Activated naive CD4-positive, alpha-beta T cell treated with anti-CD3 and anti-CD28 coated beads, Interleukin-2, amount 50 U/mL, for 24 hours (primary cell): ENCODE measurements at regions not wholly inside any gene's neighbourhood (a gene's known extent, or its start where the extent isn't known, plus 50 kb on each side); places are given as distances from the start of the nearest gene placed in this dataset.
"Not testable (repeated sequence)": the region's sequence is repeated elsewhere in the genome, so short reads cannot be mapped to it uniquely, and the experiment has no call there.

Source experiments
- H3K27ac Mint-ChIP-seq: one replicate; pipeline ENCODE4 v1.8.0; 2021; ENCODE audit warnings: mild to moderate bottlenecking, mixed read lengths
- H3K27me3 Mint-ChIP-seq: one replicate; pipeline ENCODE4 v1.8.0; 2021; ENCODE audit warnings: mixed read lengths
- H3K36me3 Mint-ChIP-seq: one replicate; pipeline ENCODE4 v1.8.0; 2021; ENCODE audit warnings: mixed read lengths
- H3K4me1 Mint-ChIP-seq: one replicate; pipeline ENCODE4 v1.8.0; 2021; ENCODE audit warnings: mixed read lengths
- H3K4me3 Mint-ChIP-seq: one replicate; pipeline ENCODE4 v1.8.0; 2021; ENCODE audit warnings: mild to moderate bottlenecking, mixed read lengths
- H3K9me3 Mint-ChIP-seq: one replicate; pipeline ENCODE4 v1.8.0; 2021; ENCODE audit warnings: mixed read lengths

GRCh38 chr6:157727629-157728182 lies 95.3 kb upstream of the SNX9 start:
- H3K4me1 Mint-ChIP-seq = no peaks in the 10 kb centered on the region
- peaks cover 15% of the 10 kb centered on the region for H3K9me3 Mint-ChIP-seq
- no peak overlapping the region for H3K4me3 Mint-ChIP-seq
- peaks cover 6% of the 10 kb centered on the region for H3K36me3 Mint-ChIP-seq
- H3K27ac Mint-ChIP-seq = no peak overlapping the region
- H3K27me3 Mint-ChIP-seq = no peaks in the 10 kb centered on the region

GRCh38 chr6:157728183-157728881 lies 94.7 kb upstream of the SNX9 start:
- peaks cover 6% of the 10 kb centered on the region for H3K36me3 Mint-ChIP-seq
- no peaks in the 10 kb centered on the region for H3K27me3 Mint-ChIP-seq
- peak overlapping the region; percentile 20 for H3K27ac Mint-ChIP-seq
- no peaks in the 10 kb centered on the region for H3K4me1 Mint-ChIP-seq
- H3K9me3 Mint-ChIP-seq = peaks cover 15% of the 10 kb centered on the region
- H3K4me3 Mint-ChIP-seq = no peak overlapping the region

- H3K27ac Mint-ChIP-seq = no peak overlapping the region
- H3K4me1 Mint-ChIP-seq = no peaks in the 10 kb centered on the region
- H3K36me3 Mint-ChIP-seq = peaks cover under 1% of the 10 kb centered on the region
- H3K4me3 Mint-ChIP-seq = no peak overlapping the region
- peaks cover 2% of the 10 kb centered on the region for H3K9me3 Mint-ChIP-seq
- no peaks in the 10 kb centered on the region for H3K27me3 Mint-ChIP-seq
Measured at GRCh38 chr6:157731221-157731620, 91.8 kb upstream of the SNX9 start.

GRCh38 chr6:157732007-157732406 lies 91.0 kb upstream of the SNX9 start:
- H3K4me3 Mint-ChIP-seq = no peak overlapping the region
- no peaks in the 10 kb centered on the region for H3K9me3 Mint-ChIP-seq
- peak overlapping the region; percentile 26 for H3K27ac Mint-ChIP-seq
- no peaks in the 10 kb centered on the region for H3K27me3 Mint-ChIP-seq
- H3K36me3 Mint-ChIP-seq = no peaks in the 10 kb centered on the region
- no peaks in the 10 kb centered on the region for H3K4me1 Mint-ChIP-seq

GRCh38 chr6:157732416-157733161 lies 90.5 kb upstream of the SNX9 start:
- no peaks in the 10 kb centered on the region for H3K27me3 Mint-ChIP-seq
- H3K9me3 Mint-ChIP-seq = no peaks in the 10 kb centered on the region
- no peak overlapping the region for H3K4me3 Mint-ChIP-seq
- no peak overlapping the region for H3K27ac Mint-ChIP-seq
- H3K4me1 Mint-ChIP-seq = no peaks in the 10 kb centered on the region
- H3K36me3 Mint-ChIP-seq = no peaks in the 10 kb centered on the region

- not testable (repeated sequence) for H3K4me3 Mint-ChIP-seq, H3K36me3 Mint-ChIP-seq, H3K9me3 Mint-ChIP-seq, H3K27ac Mint-ChIP-seq, H3K27me3 Mint-ChIP-seq, H3K4me1 Mint-ChIP-seq
Measured at GRCh38 chr6:157736555-157736954, 86.5 kb upstream of the SNX9 start.

GRCh38 chr6:157741321-157741947 lies 81.6 kb upstream of the SNX9 start:
- no peaks in the 10 kb centered on the region for H3K36me3 Mint-ChIP-seq
- H3K4me3 Mint-ChIP-seq = no peak overlapping the region
- no peaks in the 10 kb centered on the region for H3K9me3 Mint-ChIP-seq
- H3K27ac Mint-ChIP-seq = no peak overlapping the region
- H3K4me1 Mint-ChIP-seq = peaks cover 2% of the 10 kb centered on the region
- H3K27me3 Mint-ChIP-seq = no peaks in the 10 kb centered on the region

GRCh38 chr6:157741948-157742556 lies 81.0 kb upstream of the SNX9 start:
- Mint-ChIP-seq H3K36me3 (no peaks in the 10 kb centered on the region), H3K27ac (no peak overlapping the region), H3K9me3 (no peaks in the 10 kb centered on the region), H3K4me1 (peaks cover 7% of the 10 kb centered on the region), H3K4me3 (no peak overlapping the region), H3K27me3 (no peaks in the 10 kb centered on the region)

GRCh38 chr6:157744102-157744601 lies 78.9 kb upstream of the SNX9 start:
- Mint-ChIP-seq H3K4me1 (peaks cover 21% of the 10 kb centered on the region), H3K36me3 (no peaks in the 10 kb centered on the region), H3K9me3 (no peaks in the 10 kb centered on the region), H3K27me3 (no peaks in the 10 kb centered on the region), H3K27ac (peak overlapping the region; percentile 59), H3K4me3 (no peak overlapping the region)

GRCh38 chr6:157746897-157747296 lies 76.1 kb upstream of the SNX9 start:
- peaks cover 2% of the 10 kb centered on the region for H3K36me3 Mint-ChIP-seq
- no peak overlapping the region for H3K4me3 Mint-ChIP-seq
- H3K27ac Mint-ChIP-seq = peak overlapping the region; percentile 53
- H3K4me1 Mint-ChIP-seq = peaks cover 48% of the 10 kb centered on the region
- no peaks in the 10 kb centered on the region for H3K27me3 Mint-ChIP-seq
- peaks cover 5% of the 10 kb centered on the region for H3K9me3 Mint-ChIP-seq

- H3K27me3 Mint-ChIP-seq = no peaks in the 10 kb centered on the region
Measured at GRCh38 chr6:157747370-157747769, 75.7 kb upstream of the SNX9 start.

GRCh38 chr6:157748839-157749571 lies 74.0 kb upstream of the SNX9 start:
- Mint-ChIP-seq H3K27me3 (no peaks in the 10 kb centered on the region), H3K4me3 (peak overlapping the region; percentile 64)

More at GRCh38 chr6:157747370-157747769, 75.7 kb upstream of the SNX9 start:
- Mint-ChIP-seq H3K27ac (peak overlapping the region; percentile 53), H3K36me3 (peaks cover 2% of the 10 kb centered on the region), H3K4me1 (peaks cover 53% of the 10 kb centered on the region), H3K4me3 (no peak overlapping the region), H3K9me3 (peaks cover 5% of the 10 kb centered on the region)

GRCh38 chr6:157750973-157751372 lies 72.1 kb upstream of the SNX9 start:
- H3K9me3 Mint-ChIP-seq, H3K36me3 Mint-ChIP-seq, H3K27me3 Mint-ChIP-seq: not testable (repeated sequence)
- Mint-ChIP-seq H3K4me1 (peaks cover 87% of the 10 kb centered on the region), H3K27ac (peak overlapping the region; percentile 77), H3K4me3 (peak overlapping the region; percentile 27)

More at GRCh38 chr6:157748839-157749571, 74.0 kb upstream of the SNX9 start:
- peaks cover 67% of the 10 kb centered on the region for H3K4me1 Mint-ChIP-seq
- H3K27ac Mint-ChIP-seq = peak overlapping the region; percentile 93
- H3K36me3 Mint-ChIP-seq = peaks cover 2% of the 10 kb centered on the region
- peaks cover 5% of the 10 kb centered on the region for H3K9me3 Mint-ChIP-seq

- peaks cover 5% of the 10 kb centered on the region for H3K9me3 Mint-ChIP-seq
- peak overlapping the region; percentile 93 for H3K27ac Mint-ChIP-seq
- no peaks in the 10 kb centered on the region for H3K27me3 Mint-ChIP-seq
- peaks cover 90% of the 10 kb centered on the region for H3K4me1 Mint-ChIP-seq
- peak overlapping the region; percentile 40 for H3K4me3 Mint-ChIP-seq
- peaks cover 6% of the 10 kb centered on the region for H3K36me3 Mint-ChIP-seq
Measured at GRCh38 chr6:157751547-157752200, 71.4 kb upstream of the SNX9 start.
